Muscle of arm (tissue), 1 donor: ENCODE measurements at regions not wholly inside any gene's neighbourhood (a gene's known extent, or its start where the extent isn't known, plus 50 kb on each side); places are given as distances from the start of the nearest gene placed in this dataset.
"Not testable (repeated sequence)": the region's sequence is repeated elsewhere in the genome, so short reads cannot be mapped to it uniquely, and the experiment has no call there.

Experiments
- DNase-seq: peaks from one replicate; pipeline ENCODE4 v3.0.0-alpha.2; 2013

DNA sequence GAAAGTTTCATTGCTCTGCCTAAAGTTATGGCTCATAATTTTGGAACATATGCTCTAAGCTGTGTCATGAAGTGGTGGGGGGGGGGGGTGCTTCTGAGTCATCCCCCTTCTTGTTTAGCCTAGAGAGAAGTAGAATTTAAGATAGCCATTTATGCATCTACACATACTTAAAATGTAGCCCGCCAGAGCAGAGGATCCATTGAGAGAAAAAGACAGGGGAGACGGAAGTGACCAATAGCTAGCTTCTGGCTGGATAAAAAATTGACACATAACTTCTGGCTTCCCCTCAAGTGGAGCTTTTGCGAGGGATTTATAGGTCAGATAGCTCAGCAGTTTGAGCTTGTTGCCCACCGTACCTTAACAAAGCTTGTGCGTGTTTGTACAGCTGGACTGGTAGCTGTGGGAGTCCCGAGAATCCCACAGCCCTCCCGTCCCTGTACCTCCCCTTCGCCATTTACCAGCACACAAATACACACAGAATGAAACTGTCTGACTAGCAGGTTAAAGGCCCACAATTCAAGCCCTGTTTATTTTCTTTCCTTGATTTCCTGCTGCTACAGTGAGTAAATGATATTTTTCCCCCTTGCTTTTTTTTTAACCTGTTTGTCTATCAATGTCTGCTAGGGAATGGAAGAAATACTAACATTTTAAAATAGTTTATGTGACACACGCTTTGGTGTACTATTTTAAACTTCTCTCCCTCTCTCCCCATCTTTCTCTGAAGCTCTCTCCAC, 232.6 kb upstream of the FERD3L start:
- no peak for DNase-seq

DNA sequence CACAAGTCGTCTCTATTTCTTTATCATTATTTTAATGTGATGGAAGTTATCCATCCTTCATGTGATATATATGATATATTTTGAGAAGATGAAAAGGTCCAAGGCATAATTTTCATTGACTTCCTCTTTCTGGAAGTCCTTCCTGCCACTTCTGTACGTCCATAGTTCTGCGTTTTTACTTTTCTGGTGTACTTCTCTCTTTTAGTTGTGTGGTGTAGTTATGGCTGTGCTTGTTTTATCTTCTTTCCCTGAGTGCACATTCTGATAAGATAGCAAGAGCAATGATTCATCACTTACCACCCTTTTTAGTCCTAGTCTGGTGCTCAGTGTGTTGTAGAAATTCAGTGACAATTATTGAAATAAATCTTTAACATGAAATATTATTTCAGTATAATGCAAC, 231.3 kb upstream of the FERD3L start:
- DNase-seq = no peak

DNA sequence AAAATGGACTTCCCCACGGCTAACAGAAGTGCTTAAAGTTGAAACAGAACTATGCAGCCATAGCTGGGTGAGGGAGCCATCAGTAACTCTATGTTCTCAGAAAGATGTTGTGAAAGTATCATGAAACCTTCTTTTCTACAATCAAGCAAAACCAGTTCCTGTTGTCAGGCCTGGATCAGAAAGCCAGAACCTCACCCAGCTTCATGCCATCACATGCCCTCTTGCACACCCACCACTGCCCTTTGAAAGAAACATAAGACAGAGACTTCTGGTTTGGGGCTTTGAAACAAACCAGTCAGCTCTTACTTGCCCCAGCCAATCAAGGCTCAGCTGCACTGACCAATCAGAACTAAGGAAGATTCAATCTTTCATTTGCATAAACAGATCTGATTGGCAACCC, 230.8 kb upstream of the FERD3L start:
- DNase-seq = no peak

GRCh38 chr7:19373334-19373733, 228.1 kb upstream of the FERD3L start:
- DNase-seq = no peak

GRCh38 chr7:19369806-19370205, 224.6 kb upstream of the FERD3L start:
- DNase-seq = no peak

GRCh38 chr7:19369182-19369581, 224.0 kb upstream of the FERD3L start:
- no peak for DNase-seq

- peak; percentile 20 for DNase-seq
These were observed 223.3 kb upstream of the FERD3L start for GRCh38 chr7:19368491-19368925.

DNA sequence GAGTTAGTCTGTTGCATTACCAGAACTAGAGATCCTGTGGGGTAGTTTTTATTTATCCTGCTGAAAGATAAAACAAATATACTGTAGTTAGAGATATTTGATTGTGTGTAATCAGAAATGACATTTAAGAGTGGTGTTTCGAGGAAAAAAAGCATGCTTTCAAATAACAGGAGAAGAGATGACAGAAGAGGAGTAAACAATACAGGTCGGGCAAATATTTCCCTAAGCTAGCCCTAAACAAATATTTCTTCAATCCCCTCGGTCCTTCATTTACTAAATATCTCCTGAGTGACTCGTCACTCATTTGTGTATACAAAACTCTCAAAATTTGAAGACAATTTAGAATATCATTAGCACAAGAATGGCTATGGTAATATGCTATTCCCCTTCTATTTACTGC, 219.7 kb upstream of the FERD3L start:
- no peak for DNase-seq

- DNase-seq = no peak
These were observed 216.9 kb upstream of the FERD3L start for GRCh38 chr7:19362099-19362498.

DNA sequence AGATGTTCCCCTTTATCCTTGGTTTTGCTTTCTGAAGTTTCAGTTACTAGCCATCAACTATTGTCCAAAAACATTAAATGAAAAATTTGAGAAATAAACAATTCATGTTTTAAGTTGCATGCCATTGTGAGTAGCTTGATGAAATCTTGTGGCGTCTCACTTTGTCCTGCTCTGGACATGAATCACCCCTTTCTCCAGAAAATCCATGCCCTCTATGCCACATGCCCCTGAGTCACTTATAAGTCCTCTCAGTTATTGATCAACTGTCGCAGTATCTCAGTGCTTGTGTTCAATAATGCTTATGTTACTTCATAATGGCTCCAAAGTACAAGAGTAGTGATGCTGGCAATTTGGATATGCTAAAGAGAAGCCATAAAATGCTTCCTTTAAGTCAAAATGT, 208.0 kb upstream of the FERD3L start:
- DNase-seq = no peak

- DNase-seq = no peak
These were observed 207.1 kb upstream of the FERD3L start for GRCh38 chr7:19352305-19352695.

GRCh38 chr7:19351341-19352304, 206.4 kb upstream of the FERD3L start:
- no peak for DNase-seq

DNA sequence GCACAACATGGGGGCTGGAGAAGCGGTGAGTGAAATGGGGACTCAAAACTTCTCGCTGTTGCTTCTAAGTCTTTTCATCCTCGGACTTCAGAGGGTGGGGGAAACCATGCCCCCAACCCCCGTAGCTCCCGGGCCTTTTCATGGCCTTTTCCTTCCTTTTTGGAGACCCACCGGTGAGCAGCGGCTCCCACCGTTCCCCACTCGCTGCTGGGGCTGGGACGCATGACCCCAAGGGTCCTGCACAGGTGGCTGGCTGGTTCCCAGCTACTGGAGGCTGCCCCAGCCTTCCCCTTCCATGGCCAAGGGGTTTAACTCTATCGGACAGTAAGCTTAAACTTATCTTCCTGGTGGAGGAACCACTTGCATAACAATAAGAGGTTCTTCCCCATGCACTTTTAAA, 194.3 kb upstream of the FERD3L start:
- DNase-seq = no peak

DNA sequence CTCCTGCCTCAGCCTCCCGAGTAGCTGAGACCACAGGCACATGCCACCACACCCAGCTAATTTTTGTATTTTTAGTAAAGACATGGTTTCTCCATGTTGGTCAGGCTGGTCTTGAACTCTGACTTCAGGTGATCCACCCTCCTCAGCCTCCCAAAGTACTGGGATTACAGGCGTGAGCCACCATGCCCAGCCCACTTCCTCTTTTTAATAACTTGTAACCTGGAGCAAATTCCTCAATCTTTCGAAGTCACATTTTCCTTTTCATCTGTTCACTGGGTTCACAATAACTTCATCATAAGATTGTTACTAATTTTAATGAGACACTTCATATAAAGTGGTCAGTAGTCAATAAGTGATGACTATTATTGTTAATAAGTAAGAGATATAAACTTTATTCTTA, 193.3 kb upstream of the FERD3L start:
- DNase-seq = not testable (repeated sequence)

- no peak for DNase-seq
These were observed 191.7 kb upstream of the FERD3L start for GRCh38 chr7:19336836-19337383.

GRCh38 chr7:19333706-19334105, 188.5 kb upstream of the FERD3L start:
- DNase-seq = no peak

DNA sequence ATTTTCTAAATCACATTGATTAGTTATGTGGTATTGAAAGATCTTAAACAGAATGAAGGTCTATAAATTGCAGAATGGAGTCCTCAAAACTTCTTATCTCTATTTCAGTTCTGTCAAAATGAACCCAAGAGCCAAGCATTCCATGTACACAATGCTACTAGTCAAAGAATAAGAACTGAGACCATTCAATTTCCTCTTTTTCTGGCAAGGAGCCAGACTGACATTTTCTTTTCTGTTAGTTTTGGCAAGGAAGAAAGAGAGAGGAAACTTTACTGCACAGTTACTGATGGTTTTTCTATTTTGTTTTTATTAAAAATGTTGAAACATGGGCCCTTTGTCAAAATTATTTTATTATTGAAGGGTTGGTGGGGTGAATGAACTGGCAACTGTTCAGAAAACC, 181.8 kb upstream of the FERD3L start:
- DNase-seq = peak; percentile 52

- peak; percentile 1 for DNase-seq
These were observed 176.8 kb upstream of the FERD3L start for GRCh38 chr7:19322002-19322401.

DNA sequence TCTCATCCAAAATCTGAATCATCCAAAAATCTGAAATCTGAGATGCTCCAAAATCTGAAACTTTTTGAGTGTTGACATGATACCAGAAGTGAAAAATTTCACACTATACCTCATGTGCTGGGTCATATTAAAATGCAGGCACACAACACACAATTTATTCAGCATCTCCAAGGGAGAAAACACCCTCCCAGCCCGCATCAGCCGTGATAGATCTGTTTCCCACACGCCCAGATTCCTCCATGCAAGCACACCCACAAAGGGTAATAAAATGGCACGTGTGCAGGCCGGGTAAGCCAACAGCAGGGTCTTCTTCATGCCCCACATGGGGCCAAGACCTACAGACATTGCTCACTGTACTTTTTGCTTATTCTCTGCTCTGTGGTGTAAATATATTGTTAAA, 173.1 kb upstream of the FERD3L start:
- DNase-seq = no peak

DNA sequence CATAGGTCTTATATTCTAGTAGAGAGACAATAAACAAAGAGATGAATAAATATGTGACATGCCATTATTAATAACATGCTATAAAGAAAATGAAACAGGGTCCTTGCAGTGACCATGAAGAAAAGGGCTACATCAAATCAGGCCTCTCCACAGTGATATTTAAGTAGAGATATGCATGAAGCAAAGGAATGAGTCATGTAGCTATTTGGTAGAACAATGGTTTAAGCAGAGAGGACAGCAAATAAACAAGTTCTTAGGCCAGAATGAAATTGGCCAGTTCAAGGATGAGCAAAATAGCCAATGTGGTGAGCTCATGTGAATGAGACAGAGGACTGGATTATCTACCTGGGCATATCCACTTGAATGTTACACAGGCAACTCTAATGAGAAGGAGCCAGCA, 172.2 kb upstream of the FERD3L start:
- DNase-seq = no peak

- DNase-seq = no peak
These were observed 167.2 kb upstream of the FERD3L start for GRCh38 chr7:19312416-19312815.

DNA sequence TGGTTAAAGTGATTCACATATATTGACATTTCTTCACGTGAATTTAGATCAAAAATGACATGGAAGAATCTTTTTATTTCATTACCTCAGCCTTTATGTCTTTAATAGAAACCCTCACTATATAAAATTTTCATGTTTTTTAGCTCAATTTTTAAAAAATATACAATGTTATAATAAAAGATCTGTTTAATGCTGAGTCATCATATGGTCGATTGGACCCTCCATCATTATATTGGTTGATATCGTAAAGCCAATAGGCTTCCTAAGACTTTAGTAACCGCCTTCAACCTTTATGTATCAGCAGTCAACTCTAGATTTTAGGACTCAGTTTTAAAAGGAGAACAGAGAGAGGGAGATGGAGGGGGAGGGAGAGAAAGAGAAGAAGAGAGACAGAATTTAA, 162.3 kb upstream of the FERD3L start:
- DNase-seq = no peak

GRCh38 chr7:19305698-19306097, 160.5 kb upstream of the FERD3L start:
- DNase-seq = no peak
